Sigmoid colon (tissue), 6 donors: ENCODE measurements at regions not wholly inside any gene's neighbourhood (a gene's known extent, or its start where the extent isn't known, plus 50 kb on each side); places are given as distances from the start of the nearest gene placed in this dataset.

Experiments
- DNase-seq: peaks from one replicate; pipeline ENCODE4 v3.0.0-alpha.2; 2019
- H3K27ac ChIP-seq, 4 donors: fragments of 200-600 bp; sonication (generic); one replicate each; pipeline ENCODE4 v1.5.1; 2016 to 2019; ENCODE audit warnings: mild to moderate bottlenecking in 1 of 4
- H3K27me3 ChIP-seq, 3 donors: fragments of 200-600 bp; sonication (generic); one replicate each; pipeline ENCODE4 v1.5.1; 2019; ENCODE audit warnings: mild to moderate bottlenecking in 1 of 3
- H3K36me3 ChIP-seq, 4 donors: fragments of 200-600 bp; sonication (generic); one replicate each; pipeline ENCODE4 v1.5.1; 2016 to 2019
- H3K4me1 ChIP-seq, 4 donors: fragments of 200-600 bp; sonication (generic); one replicate each; pipeline ENCODE4 v1.5.1; 2017 to 2019
- H3K4me3 ChIP-seq, 4 donors: fragments of 200-600 bp; sonication (generic); one replicate each; pipeline ENCODE4 v1.5.1; 2017 to 2019; ENCODE audit warnings: mild to moderate bottlenecking in 2 of 4, moderate library complexity in 1 of 4
- H3K9me3 ChIP-seq, 4 donors: fragments of 200-600 bp in 3 of 4; sonication (generic) in 3 of 4; one replicate each; pipeline versions ENCODE4 v1.5.1 to v1.6.1; 2013 to 2019
- EP300 ChIP-seq, 4 donors: sonication (generic); formaldehyde crosslinking; IDR thresholded peaks; one replicate each; pipeline ENCODE4 v1.6.1; 2017; ENCODE audit warnings: antibody characterized with exemption in 4 of 4
- POLR2A ChIP-seq, 2 donors: fragments of 450-650 bp; IDR thresholded peaks; one replicate each; pipeline ENCODE4 v1.6.1; 2016; ENCODE audit warnings: antibody characterized with exemption in 2 of 2, mild to moderate bottlenecking in 2 of 2, moderate library complexity in 2 of 2
- POLR2AphosphoS5 ChIP-seq, 4 donors: sonication (generic); formaldehyde crosslinking; IDR thresholded peaks; one replicate each; pipeline ENCODE4 v1.6.1; 2017; ENCODE audit warnings: antibody characterized with exemption in 4 of 4
- WGBS, 2 donors: extraction: QIAGEN DNeasy Blood & Tissue Kit; methylation state at CpG; one replicate each; pipeline ENCODE4 v1.1.7; 2013; 5-methylcytosine and 5-hydroxymethylcytosine counted together
- intact Hi-C: fragments of 100-400 bp; cut with DNase I; formaldehyde crosslinking; loops from one replicate; pipeline ENCODE4 v1.15.1; 2023
- TF ChIP-seq, protein P1 (sequence below), 4 experiments: fragments of 450-650 bp in 3 of 4; fragments of 200-600 bp in 1 of 4; IDR thresholded peaks; one replicate each; pipeline ENCODE4 v1.5.1; 2016 to 2019; ENCODE audit warnings: antibody characterized with exemption in 4 of 4, mild to moderate bottlenecking in 3 of 4, moderate library complexity in 2 of 4
- donor health status: healthy with polysubstance abuse.
- donor health status: healthy.

DNA sequence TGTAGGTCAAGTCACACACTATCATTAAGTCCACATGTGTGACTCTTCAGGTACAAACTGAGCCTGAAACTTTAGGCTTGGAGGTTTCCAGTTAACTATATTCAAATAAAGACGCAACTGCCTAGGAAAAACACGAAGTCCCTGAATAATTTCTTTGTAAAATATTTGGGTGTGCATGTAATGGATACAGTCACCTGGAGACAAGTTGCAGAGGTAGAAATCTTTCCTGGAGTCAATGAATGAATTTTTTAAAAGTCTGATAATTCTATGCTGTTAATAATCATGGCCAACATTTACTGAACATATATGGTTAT, 132.7 kb downstream of the MTX3 start:
- intact Hi-C loops, result loop anchor here (2.0 to 5.0 kb wide), 3 partner anchors 166 to 246 kb away; partner anchors contain the start of gene TENT2
- H3K4me3 ChIP-seq, result no peak overlapping the region
- H3K4me1 ChIP-seq, result peaks cover 0 to 22% (median 13%) of the 10 kb centered on the region in 4 donors
- H3K9me3 ChIP-seq, result no peaks in the 10 kb centered on the region
- DNase-seq, result no peak
- H3K27ac ChIP-seq, result no peak overlapping the region
- no peaks in the 10 kb centered on the region for H3K27me3 ChIP-seq
- TF ChIP-seq POLR2A (IDR thresholded peaks at IDR 0.05) (no peak), EP300 (IDR thresholded peaks at IDR 0.05) (no peak), POLR2AphosphoS5 (IDR thresholded peaks at IDR 0.05) (no peak)
- TF ChIP-seq, protein P1, sequence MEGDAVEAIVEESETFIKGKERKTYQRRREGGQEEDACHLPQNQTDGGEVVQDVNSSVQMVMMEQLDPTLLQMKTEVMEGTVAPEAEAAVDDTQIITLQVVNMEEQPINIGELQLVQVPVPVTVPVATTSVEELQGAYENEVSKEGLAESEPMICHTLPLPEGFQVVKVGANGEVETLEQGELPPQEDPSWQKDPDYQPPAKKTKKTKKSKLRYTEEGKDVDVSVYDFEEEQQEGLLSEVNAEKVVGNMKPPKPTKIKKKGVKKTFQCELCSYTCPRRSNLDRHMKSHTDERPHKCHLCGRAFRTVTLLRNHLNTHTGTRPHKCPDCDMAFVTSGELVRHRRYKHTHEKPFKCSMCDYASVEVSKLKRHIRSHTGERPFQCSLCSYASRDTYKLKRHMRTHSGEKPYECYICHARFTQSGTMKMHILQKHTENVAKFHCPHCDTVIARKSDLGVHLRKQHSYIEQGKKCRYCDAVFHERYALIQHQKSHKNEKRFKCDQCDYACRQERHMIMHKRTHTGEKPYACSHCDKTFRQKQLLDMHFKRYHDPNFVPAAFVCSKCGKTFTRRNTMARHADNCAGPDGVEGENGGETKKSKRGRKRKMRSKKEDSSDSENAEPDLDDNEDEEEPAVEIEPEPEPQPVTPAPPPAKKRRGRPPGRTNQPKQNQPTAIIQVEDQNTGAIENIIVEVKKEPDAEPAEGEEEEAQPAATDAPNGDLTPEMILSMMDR (IDR thresholded peaks at IDR 0.05), result peak in 1 of 4 experiments; percentile 12
- 75 to 93% methylated on average over 2 of the region's 2 CpGs for WGBS, 2 donors
- no peaks in the 10 kb centered on the region for H3K36me3 ChIP-seq

DNA sequence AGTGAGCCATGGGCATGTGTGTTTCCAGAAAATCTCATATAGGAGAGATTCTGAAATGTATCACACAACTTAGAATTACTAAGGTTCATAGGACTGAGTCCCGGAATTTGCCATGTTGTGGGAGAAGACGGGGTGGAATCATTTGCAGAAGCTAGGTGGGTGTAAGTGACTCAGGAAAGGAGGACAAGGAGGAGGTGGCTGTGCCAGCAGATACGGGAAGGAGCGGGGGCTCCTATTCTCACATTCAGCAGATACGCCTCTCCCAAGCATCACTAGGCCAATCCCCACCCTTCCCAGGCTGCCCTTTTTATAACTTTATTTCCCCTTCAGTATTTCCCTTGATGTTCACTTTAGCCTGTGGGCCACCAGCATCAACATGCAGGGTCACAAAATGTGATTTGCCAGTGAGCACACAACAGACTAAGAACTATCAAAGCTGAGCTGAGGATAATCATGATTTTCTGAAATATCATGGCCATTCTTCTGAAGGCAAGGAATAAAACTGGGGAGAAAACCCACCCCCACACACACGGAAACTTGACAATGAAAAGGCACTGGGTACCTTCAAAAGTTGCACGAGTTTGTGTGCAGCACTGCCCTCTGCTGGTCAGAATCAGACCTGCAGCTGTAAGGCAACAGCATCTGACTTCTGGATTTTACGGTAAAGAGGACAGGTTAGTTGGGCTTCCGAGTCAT, 133.2 kb downstream of the MTX3 start:
- no peaks in the 10 kb centered on the region for H3K27me3 ChIP-seq
- H3K4me1 ChIP-seq, result peaks cover 0 to 22% (median 13%) of the 10 kb centered on the region in 4 donors
- no peak overlapping the region for H3K27ac ChIP-seq
- intact Hi-C loops, result loop anchor here (2.0 to 5.0 kb wide), 3 partner anchors 166 to 246 kb away; partner anchors contain the start of gene TENT2
- H3K4me3 ChIP-seq, result no peak overlapping the region
- no peak for TF ChIP-seq EP300 (IDR thresholded peaks at IDR 0.05)
- TF ChIP-seq, protein P1 (IDR thresholded peaks at IDR 0.05), result peak; percentile 78 to 97 (median 92)
- no peak for TF ChIP-seq POLR2A (IDR thresholded peaks at IDR 0.05)
- DNase-seq, result peak; percentile 84
- no peaks in the 10 kb centered on the region for H3K9me3 ChIP-seq
- WGBS, 2 donors, result 40 to 50% methylated on average over 9 of the region's 9 CpGs
- no peaks in the 10 kb centered on the region for H3K36me3 ChIP-seq

DNA sequence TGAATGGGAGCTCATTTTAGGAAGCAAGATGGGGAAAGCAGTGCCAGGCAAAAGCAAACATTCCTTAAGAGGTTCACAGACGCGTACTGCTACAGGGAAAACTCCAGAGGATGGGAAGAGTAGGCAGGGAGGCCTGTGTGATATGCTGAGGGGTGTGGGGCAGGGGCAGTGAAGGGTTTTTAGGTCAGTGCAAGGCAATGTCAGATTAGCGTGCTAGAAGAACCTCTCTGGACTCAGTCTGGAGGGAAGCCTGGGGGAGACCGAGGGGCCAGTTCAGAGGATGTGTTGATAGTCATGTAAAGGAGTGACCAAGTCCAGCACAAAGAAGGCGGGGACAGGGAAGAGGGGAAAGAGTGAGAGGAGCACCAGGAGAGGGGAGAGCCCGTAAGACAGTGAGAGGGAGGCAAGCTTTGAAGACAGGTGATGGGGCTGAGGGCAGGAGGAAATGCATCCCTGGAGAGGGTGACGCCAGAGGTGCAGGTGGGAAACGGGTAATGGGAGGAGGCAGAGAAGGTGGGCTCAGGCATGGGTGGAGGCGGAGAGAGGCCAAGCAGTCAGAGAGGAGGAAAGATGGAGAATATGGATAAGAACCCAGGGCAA, 134.5 kb downstream of the MTX3 start:
- intact Hi-C loops, result loop anchor here (5.0 kb wide), 2 partner anchors 164 to 244 kb away; partner anchors contain the start of gene TENT2
- WGBS, 2 donors, result 77 to 89% methylated on average over 9 of the region's 9 CpGs
- H3K4me1 ChIP-seq, result peaks cover 0 to 22% (median 13%) of the 10 kb centered on the region in 4 donors
- no peaks in the 10 kb centered on the region for H3K9me3 ChIP-seq
- DNase-seq, result no peak
- TF ChIP-seq EP300 (IDR thresholded peaks at IDR 0.05) (no peak), POLR2AphosphoS5 (IDR thresholded peaks at IDR 0.05) (no peak), POLR2A (IDR thresholded peaks at IDR 0.05) (no peak)
- TF ChIP-seq, protein P1 (IDR thresholded peaks at IDR 0.05), result no peak
- H3K4me3 ChIP-seq, result no peak overlapping the region
- no peaks in the 10 kb centered on the region for H3K27me3 ChIP-seq
- no peaks in the 10 kb centered on the region for H3K36me3 ChIP-seq
- H3K27ac ChIP-seq, result no peak overlapping the region

- Histone ChIP-seq H3K27me3 (no peaks in the 10 kb centered on the region), H3K9me3 (no peaks in the 10 kb centered on the region), H3K27ac (no peak overlapping the region), H3K4me3 (no peak overlapping the region), H3K4me1 (peaks cover 0 to 23% (median 18%) of the 10 kb centered on the region in 4 donors), H3K36me3 (no peaks in the 10 kb centered on the region)
- WGBS, 2 donors, result 77 to 86% methylated on average over 8 of the region's 8 CpGs
- no peak for TF ChIP-seq POLR2A (IDR thresholded peaks at IDR 0.05)
- no peak for TF ChIP-seq POLR2AphosphoS5 (IDR thresholded peaks at IDR 0.05)
- TF ChIP-seq, protein P1 (IDR thresholded peaks at IDR 0.05), result no peak
- no peak for TF ChIP-seq EP300 (IDR thresholded peaks at IDR 0.05)
- no peak for DNase-seq
- intact Hi-C loops, result no loop called here
Observed at GRCh38 chr5:79853676-79854418, 137.2 kb downstream of the MTX3 start.
